GM12873 (cell line): ENCODE measurements at regions not wholly inside any gene's neighbourhood (a gene's known extent, or its start where the extent isn't known, plus 50 kb on each side); places are given as distances from the start of the nearest gene placed in this dataset.

Source experiments
- TF ChIP-seq, protein P1 (sequence below): IDR thresholded peaks from 2 replicates; pipeline ENCODE4 v1.5.1; 2012; ENCODE audit warnings: low read depth, mild to moderate bottlenecking, moderate library complexity, low read length, control low read depth; ENCODE audit not compliant: insufficient read depth; ENCODE audit errors: missing control alignments

DNA sequence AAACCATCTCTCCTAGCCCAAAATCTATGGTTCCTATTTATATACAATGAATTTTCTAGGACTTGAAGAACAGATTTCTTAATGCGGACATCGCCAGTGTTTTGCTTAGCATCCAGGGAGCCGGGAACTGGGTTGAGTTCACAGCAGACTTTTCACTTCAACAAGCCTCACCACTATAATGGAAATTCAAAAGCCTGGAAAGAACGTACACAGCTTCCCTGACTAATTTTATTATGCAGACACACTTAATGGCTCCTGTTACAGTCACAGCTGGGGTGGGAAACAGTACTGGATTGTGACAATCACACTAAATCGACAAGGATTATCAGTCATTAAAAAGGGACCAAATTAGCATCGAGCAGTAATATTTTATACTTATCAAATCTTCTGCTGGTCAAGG lies 129.2 kb upstream of the BNIP2 start:
- TF ChIP-seq, protein P1, sequence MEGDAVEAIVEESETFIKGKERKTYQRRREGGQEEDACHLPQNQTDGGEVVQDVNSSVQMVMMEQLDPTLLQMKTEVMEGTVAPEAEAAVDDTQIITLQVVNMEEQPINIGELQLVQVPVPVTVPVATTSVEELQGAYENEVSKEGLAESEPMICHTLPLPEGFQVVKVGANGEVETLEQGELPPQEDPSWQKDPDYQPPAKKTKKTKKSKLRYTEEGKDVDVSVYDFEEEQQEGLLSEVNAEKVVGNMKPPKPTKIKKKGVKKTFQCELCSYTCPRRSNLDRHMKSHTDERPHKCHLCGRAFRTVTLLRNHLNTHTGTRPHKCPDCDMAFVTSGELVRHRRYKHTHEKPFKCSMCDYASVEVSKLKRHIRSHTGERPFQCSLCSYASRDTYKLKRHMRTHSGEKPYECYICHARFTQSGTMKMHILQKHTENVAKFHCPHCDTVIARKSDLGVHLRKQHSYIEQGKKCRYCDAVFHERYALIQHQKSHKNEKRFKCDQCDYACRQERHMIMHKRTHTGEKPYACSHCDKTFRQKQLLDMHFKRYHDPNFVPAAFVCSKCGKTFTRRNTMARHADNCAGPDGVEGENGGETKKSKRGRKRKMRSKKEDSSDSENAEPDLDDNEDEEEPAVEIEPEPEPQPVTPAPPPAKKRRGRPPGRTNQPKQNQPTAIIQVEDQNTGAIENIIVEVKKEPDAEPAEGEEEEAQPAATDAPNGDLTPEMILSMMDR: no peak

DNA sequence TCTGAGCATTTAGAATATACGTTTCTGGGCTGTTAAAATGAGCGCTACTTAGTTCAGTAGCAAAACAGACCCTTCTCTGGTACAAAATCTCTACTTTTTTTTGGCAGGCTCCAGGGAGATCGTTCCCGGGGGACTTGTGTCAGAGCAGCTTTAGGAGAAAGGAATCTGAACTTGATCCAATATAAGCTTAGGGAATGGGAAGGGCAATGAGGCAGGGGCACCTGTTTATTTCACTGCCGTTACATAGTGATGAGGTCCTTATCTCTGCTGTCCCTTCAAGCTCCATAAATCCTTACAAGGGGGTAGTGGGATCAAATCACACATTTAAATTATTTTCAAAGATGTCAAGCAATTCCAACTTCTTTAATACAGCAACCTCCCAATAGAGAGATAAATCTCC lies 128.7 kb upstream of the BNIP2 start:
- TF ChIP-seq, protein P1: no peak

DNA sequence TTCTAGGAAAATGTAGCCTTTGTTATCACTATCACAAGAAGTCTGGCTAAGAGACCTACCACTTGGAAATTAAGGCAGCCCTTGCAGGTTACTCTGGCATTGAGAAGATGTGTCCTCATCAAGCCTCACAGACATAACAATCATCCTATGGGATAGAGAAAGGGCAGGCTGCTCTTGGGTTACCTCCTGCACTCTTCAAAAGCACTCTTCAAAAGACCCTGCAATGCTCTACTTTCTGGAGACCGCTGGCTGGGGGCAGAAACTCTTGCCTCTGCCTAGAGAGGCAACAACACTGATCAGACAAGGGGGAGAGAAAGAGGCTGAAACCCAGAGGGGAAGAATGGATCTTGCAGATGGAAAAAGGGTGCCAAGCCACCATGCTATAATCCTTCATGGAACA lies 127.9 kb upstream of the BNIP2 start:
- TF ChIP-seq, protein P1: no peak

DNA sequence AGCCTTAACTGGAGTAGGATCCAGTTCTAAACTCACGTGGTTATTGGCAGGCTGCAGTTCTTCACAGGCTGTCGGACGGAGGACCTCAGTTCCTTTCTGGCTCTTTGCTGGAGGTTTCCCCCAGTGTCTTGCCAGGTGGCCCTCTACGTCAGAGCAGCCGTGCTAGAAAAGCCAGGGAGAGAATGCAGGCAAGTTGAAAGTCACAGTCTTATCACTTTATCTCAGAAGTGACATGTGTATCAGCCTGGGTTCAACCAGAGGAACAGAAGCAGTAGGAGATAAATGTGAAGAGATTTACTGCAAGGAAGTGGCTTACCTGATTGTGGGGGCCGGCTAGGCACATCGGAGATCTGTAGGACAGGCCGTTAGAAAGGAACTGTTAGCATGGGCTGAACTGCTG lies 125.3 kb upstream of the BNIP2 start:
- TF ChIP-seq, protein P1: no peak

DNA sequence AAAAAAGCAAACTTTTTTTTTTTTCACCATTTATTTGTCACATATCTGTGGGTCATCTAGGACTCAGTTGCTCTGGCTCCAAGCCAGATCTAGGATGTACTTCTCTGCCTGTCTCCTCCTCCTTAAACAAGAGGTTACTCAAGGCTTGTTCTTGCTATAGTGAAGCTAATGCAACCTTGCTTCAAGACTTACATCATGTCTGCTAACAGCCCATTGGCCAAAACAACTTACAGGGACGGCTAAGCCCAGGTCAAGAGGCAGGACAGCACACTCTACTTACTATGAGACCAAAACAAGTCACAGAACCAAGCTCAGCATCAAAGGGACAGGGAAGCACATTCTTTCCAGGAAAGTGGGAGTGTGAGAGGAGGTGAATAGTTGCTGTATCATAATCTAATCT lies 123.8 kb upstream of the BNIP2 start:
- TF ChIP-seq, protein P1: no peak

DNA sequence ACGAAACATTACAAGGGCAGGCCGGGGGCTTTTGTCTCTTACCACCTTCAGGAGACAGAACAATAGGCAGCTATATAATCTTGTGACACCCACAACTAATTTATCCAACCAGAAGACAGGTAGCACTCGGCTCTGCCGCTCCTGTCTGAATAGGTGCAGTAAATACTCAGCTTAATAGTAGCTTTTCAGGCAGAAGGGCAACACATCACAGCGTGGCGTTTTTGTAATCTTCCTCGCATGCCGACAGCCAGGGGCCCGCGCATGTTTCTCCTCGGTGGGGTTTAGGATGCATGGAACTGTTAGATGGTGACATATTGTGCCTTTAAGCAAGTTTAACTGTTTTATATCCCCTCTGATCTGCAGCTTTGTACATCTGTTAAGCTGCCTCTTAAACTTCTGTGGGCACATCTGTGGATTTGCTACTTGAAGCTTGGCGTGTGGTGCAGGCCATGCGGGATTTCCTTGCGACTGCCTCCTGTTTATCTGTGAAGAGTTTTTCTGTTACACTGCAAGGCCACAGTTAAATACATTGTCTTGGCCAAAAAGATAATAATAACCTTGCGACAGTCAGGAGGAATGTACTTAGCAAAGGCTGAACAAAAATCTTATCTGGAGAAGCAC lies 123.2 kb upstream of the BNIP2 start:
- TF ChIP-seq, protein P1: no peak

DNA sequence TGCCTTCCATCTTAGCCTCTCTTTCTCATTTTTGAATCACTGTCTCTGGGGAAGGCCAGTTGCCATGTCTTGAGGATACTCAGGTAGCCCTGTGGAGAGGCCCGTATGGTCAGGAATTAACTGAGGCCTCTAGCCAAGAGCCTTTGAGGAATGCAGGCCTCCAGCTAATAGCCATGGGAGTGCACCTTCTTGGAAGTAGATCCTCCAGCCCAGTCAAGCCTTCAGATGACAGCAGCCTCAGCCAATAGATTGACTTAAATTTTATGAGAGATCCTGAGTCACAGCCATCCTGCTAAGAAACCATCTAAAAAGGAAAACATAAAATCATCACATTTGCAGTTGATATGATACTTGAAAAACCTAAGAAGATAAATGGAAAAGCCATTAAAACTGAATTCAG lies 112.5 kb upstream of the BNIP2 start:
- TF ChIP-seq, protein P1: no peak
